GM12878 (cell line): ENCODE measurements at regions not wholly inside any gene's neighbourhood (a gene's known extent, or its start where the extent isn't known, plus 50 kb on each side); places are given as distances from the start of the nearest gene placed in this dataset.

ENCODE experiments used
- ATAC-seq: fragments of 200-7000 bp; cut with Tn5 transposase; 3 replicates; pipeline ENCODE4 v1.9.1; 2020; ENCODE audit warnings: mild to moderate bottlenecking, moderate library complexity
- BruUV-seq: library from RNA; stranded (reverse); fragments of 400-500 nt; replicated peaks from 2 replicates; lab custom pipeline; 2021; lab: Mats Ljungman, UMichigan
- CTCF ChIA-PET: fragments of 300-600 bp; sonication (Branson Sonifier 250); formaldehyde crosslinking; extraction: SDS; loops from one replicate; lab custom pipeline; 2021; ENCODE audit warnings: inconsistent platforms; lab: Yijun Ruan, JAX
- POLR2A ChIA-PET: fragments of 350-600 bp; formaldehyde crosslinking; extraction: SDS; loops from one replicate; lab custom pipeline; 2021; ENCODE audit warnings: inconsistent platforms; lab: Charles Lee
- RAD21 ChIA-PET: fragments of 300-600 bp; sonication (Branson Sonifier 250); formaldehyde crosslinking; loops from one replicate; lab custom pipeline; 2023; ENCODE audit warnings: antibody characterized with exemption; ENCODE audit not compliant: unreplicated experiment; lab: Charles Lee
- SMC1A ChIA-PET: fragments of 300-600 bp; sonication (Branson Sonifier 250); formaldehyde crosslinking; loops from one replicate; lab custom pipeline; 2023; ENCODE audit not compliant: unreplicated experiment, uncharacterized antibody; lab: Charles Lee
- DNase-seq: peaks from one replicate; pipeline ENCODE4 v3.0.0-alpha.2; 2011; ENCODE audit warnings: low read depth, low spot score
- FAIRE-seq: peaks from 3 replicates; lab custom pipeline; 2011; peaks lifted over from hg19 to GRCh38; lab: Jason Lieb, UNC
- H2AFZ ChIP-seq: 2 replicates; pipeline ENCODE4 v1.6.0; 2011; ENCODE audit warnings: low read depth, low read length, control low read depth; ENCODE audit not compliant: control insufficient read depth
- H3K27ac ChIP-seq: 2 replicates; pipeline ENCODE4 v1.5.1; 2011; ENCODE audit warnings: control low read depth; ENCODE audit not compliant: control insufficient read depth, insufficient read depth
- H3K27me3 ChIP-seq, 2 experiments: replicated peaks in 1 of 2; 2 replicates each; pipeline versions ENCODE4 v1.6.0 to v1.6.1; 2011; ENCODE audit warnings: low read length in 1 of 2; ENCODE audit not compliant: control insufficient read depth in 2 of 2, insufficient read depth in 2 of 2
- H3K36me3 ChIP-seq, 2 experiments: 2 replicates each; pipeline ENCODE4 v1.5.1; 2011; ENCODE audit warnings: low read length in 1 of 2; ENCODE audit not compliant: control insufficient read depth in 2 of 2, insufficient read depth in 2 of 2
- H3K4me1 ChIP-seq: 2 replicates; pipeline ENCODE4 v1.6.1; 2011; ENCODE audit warnings: mild to moderate bottlenecking, low read length, moderate library complexity, mixed read lengths; ENCODE audit not compliant: control insufficient read depth, insufficient read depth
- H3K4me2 ChIP-seq: 2 replicates; pipeline ENCODE4 v1.6.0; 2011; ENCODE audit warnings: control low read depth; ENCODE audit not compliant: control insufficient read depth, insufficient read depth
- H3K4me3 ChIP-seq: fragments of 200-600 bp; sonication (generic); 2 replicates; pipeline ENCODE4 v1.5.1; 2016
- H3K79me2 ChIP-seq: 2 replicates; pipeline ENCODE4 v1.6.0; 2011; ENCODE audit warnings: low read length; ENCODE audit not compliant: control insufficient read depth, insufficient read depth
- H3K9ac ChIP-seq: 2 replicates; pipeline ENCODE4 v1.8.0; 2011; ENCODE audit warnings: low read length, control low read depth, mixed read lengths; ENCODE audit not compliant: control insufficient read depth, insufficient read depth
- H3K9me3 ChIP-seq: replicated peaks from 3 replicates; pipeline ENCODE4 v1.5.1; 2011; ENCODE audit warnings: mild to moderate bottlenecking, low read length; ENCODE audit not compliant: control insufficient read depth, insufficient read depth
- H4K20me1 ChIP-seq: 2 replicates; pipeline ENCODE4 v1.6.0; 2011; ENCODE audit not compliant: control insufficient read depth, insufficient read depth
- BHLHE40 ChIP-seq, 2 experiments: fragments of 450-650 bp in 1 of 2; IDR thresholded peaks; 2 replicates each; pipeline ENCODE4 v1.6.1; 2011 to 2017; ENCODE audit warnings: low read depth in 2 of 2, borderline replicate concordance in 1 of 2, improper control_type of control experiment in 1 of 2, low read length in 1 of 2, mild to moderate bottlenecking in 1 of 2
- CREB1 ChIP-seq: IDR thresholded peaks from 2 replicates; pipeline ENCODE4 v1.6.1; 2012; ENCODE audit warnings: low read depth, mild to moderate bottlenecking, inconsistent platforms
- FOXM1 ChIP-seq: IDR thresholded peaks from 2 replicates; pipeline ENCODE4 v1.6.1; 2012; ENCODE audit warnings: low read depth, mild to moderate bottlenecking, inconsistent platforms, low read length, moderate library complexity
- GATAD2B ChIP-seq: fragments of 450-650 bp; conservative IDR thresholded peaks from 2 replicates; pipeline ENCODE4 v1.6.1; 2017; ENCODE audit warnings: low read depth, mild to moderate bottlenecking, moderate library complexity
- IKZF1 ChIP-seq: fragments of 450-650 bp; conservative IDR thresholded peaks from 2 replicates; pipeline ENCODE4 v1.6.1; 2017; ENCODE audit warnings: antibody characterized with exemption, mild to moderate bottlenecking
- KLF5 ChIP-seq: fragments of 450-650 bp; IDR thresholded peaks from 2 replicates; pipeline ENCODE4 v1.6.1; 2014; ENCODE audit warnings: mild to moderate bottlenecking; ENCODE audit not compliant: partially characterized antibody
- MYC ChIP-seq: IDR thresholded peaks from 2 replicates; pipeline ENCODE4 v1.6.1; 2011; ENCODE audit warnings: mild to moderate bottlenecking, low read length, moderate library complexity, inconsistent platforms; ENCODE audit not compliant: insufficient read depth, insufficient replicate concordance, insufficient read length, severe bottlenecking
- NFIC ChIP-seq: IDR thresholded peaks from 2 replicates; pipeline ENCODE4 v1.6.1; 2012; ENCODE audit warnings: low read depth, mild to moderate bottlenecking, inconsistent platforms, low read length, moderate library complexity
- PBX3 ChIP-seq: IDR thresholded peaks from 2 replicates; pipeline ENCODE4 v1.6.1; 2011; ENCODE audit warnings: mild to moderate bottlenecking, low read depth, low read length, moderate library complexity; ENCODE audit not compliant: insufficient replicate concordance
- PRDM15 ChIP-seq: fragments of 450-650 bp; formaldehyde crosslinking; IDR thresholded peaks from 2 replicates; pipeline ENCODE4 v1.4.0; 2020; ENCODE audit warnings: mild to moderate bottlenecking, moderate library complexity
- RAD21 ChIP-seq: IDR thresholded peaks from 2 replicates; pipeline ENCODE4 v1.6.1; 2011; ENCODE audit warnings: mild to moderate bottlenecking, low read depth, low read length, moderate library complexity; ENCODE audit not compliant: insufficient read depth
- SMAD5 ChIP-seq: IDR thresholded peaks from 2 replicates; pipeline ENCODE4 v1.6.1; 2016; ENCODE audit warnings: antibody characterized with exemption, low read depth
- SMARCA5 ChIP-seq: fragments of 450-650 bp; IDR thresholded peaks from 2 replicates; pipeline ENCODE4 v1.6.1; 2017; ENCODE audit warnings: mild to moderate bottlenecking
- SPI1 ChIP-seq: IDR thresholded peaks from 2 replicates; pipeline ENCODE4 v1.6.1; 2011; ENCODE audit warnings: low read depth, mild to moderate bottlenecking, low read length, moderate library complexity, borderline replicate concordance; ENCODE audit not compliant: insufficient read depth
- YY1 ChIP-seq: IDR thresholded peaks from 2 replicates; pipeline ENCODE4 v1.6.1; 2011; ENCODE audit warnings: low read depth, mild to moderate bottlenecking, low read length
- ZZZ3 ChIP-seq: IDR thresholded peaks from 2 replicates; pipeline ENCODE4 v1.6.1; 2011; ENCODE audit warnings: low read depth; ENCODE audit not compliant: control insufficient read depth, insufficient read length
- WGBS: methylation state at CpG from one replicate; pipeline ENCODE4 v1.1.6; 2016; ENCODE audit warnings: low lambda C conversion rate; ENCODE audit not compliant: insufficient replicate concordance, insufficient coverage; ENCODE audit errors: missing lambda C conversion rate; 5-methylcytosine and 5-hydroxymethylcytosine counted together
- in situ Hi-C: fragments of 300-500 bp; cut with MboI; formaldehyde crosslinking; loops from 9 replicates; pipeline ENCODE4 v1.14.3; 2018; ENCODE audit warnings: mixed read lengths
- intact Hi-C: fragments of 100-400 bp; cut with micrococcal nuclease; formaldehyde crosslinking; loops from one replicate; pipeline ENCODE4 v1.14.2; 2022; ENCODE audit not compliant: unreplicated experiment

- Histone ChIP-seq H2AFZ (no peak overlapping the region), H3K27me3 (no peaks in the 10 kb centered on the region), H3K9me3 (no peaks in the 10 kb centered on the region), H3K4me1 (peaks cover 24% of the 10 kb centered on the region), H3K27ac (no peak overlapping the region), H3K36me3 (no peaks in the 10 kb centered on the region), H3K79me2 (no peaks in the 10 kb centered on the region), H3K4me2 (no peak overlapping the region), H3K4me3 (no peak overlapping the region), H3K9ac (no peak overlapping the region), H4K20me1 (no peaks in the 10 kb centered on the region)
- WGBS = 77% methylated on average over 1 of the region's 1 CpG
- ChIA-PET CTCF (interaction anchor here (0.6 to 0.8 kb wide), 2 partner anchors 56 to 150 kb away, joined by 3 read pairs; no protein-coding TSS in a partner anchor), SMC1A (interaction anchor here (0.8 to 6.1 kb wide), 6 partner anchors 10 to 149 kb away, joined by 3 to 84 read pairs (median 8); no protein-coding TSS in a partner anchor), RAD21 (interaction anchor here (0.8 to 3.8 kb wide), 5 partner anchors 12 to 359 kb away, joined by 3 to 96 read pairs (median 3); no protein-coding TSS in a partner anchor), POLR2A (interaction anchor here (0.5 to 3.5 kb wide), 4 partner anchors 11 to 98 kb away, joined by 3 to 34 read pairs (median 12); no protein-coding TSS in a partner anchor)
- DNase-seq (no peak), FAIRE-seq (peak; percentile 7), ATAC-seq (no peak)
- in situ Hi-C loops (no loop called here), intact Hi-C loops (loop anchor here (10.0 kb wide), 1 partner anchor 414 kb away; no protein-coding TSS in a partner anchor)
- BruUV-seq = no TSS peak
- TF ChIP-seq PRDM15 (CRISPR knock-in tag) (no peak), IKZF1 (no peak), KLF5 (no peak), MYC (no peak), SPI1 (no peak), ZZZ3 (no peak), PBX3 (no peak), SMARCA5 (no peak), SMAD5 (no peak), FOXM1 (no peak), YY1 (no peak), CREB1 (no peak), BHLHE40 (IDR thresholded peaks at IDR 0.05; ENCODE audit: borderline replicate concordance in 1 of 2, low read depth in 2 of 2, low read length in 1 of 2) (no peak), RAD21 (no peak), GATAD2B (no peak), NFIC (no peak)
Measured at GRCh38 chr5:56688402-56688801, 126.9 kb upstream of the MAP3K1 start.
